Cardiac fibroblast (primary cell): ENCODE measurements at regions not wholly inside any gene's neighbourhood (a gene's known extent, or its start where the extent isn't known, plus 50 kb on each side); places are given as distances from the start of the nearest gene placed in this dataset.

ENCODE experiments used
- DNase-seq, 2 donors: peaks; one replicate each; pipeline versions ENCODE4 v3.0.0 to v3.0.0-alpha.2; 2010; ENCODE audit warnings: low read depth in 2 of 2
- H3K4me3 ChIP-seq, 2 donors: replicated peaks in 1 of 2; 1 replicate in 1 of 2; 2 replicates in 1 of 2; pipeline ENCODE4 v1.5.1; 2011; ENCODE audit warnings: low read depth in 2 of 2, low read length in 2 of 2, mild to moderate bottlenecking in 2 of 2, moderate library complexity in 1 of 2
- TF ChIP-seq, protein P1 (sequence below): IDR thresholded peaks from one replicate; pipeline ENCODE4 v1.5.1; 2011; ENCODE audit warnings: low read depth, mild to moderate bottlenecking, low read length, inconsistent platforms

DNA sequence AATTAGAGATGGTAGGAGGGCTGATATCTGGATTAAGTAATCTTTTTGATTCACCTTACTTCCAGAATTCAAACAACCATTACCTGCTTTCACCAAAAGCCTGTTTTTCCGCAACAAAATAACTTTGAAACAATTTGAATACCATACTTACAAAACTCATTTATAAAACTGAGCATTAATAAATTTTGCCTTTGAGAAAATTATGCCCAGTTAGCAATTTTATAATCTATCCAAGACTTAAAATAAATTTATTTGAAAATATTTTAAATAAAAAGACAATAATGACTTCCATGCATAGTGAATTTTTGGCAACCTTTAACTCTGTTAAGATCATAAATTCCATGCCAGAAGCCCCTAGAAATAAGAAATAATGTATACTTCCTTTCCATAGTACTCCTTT lies 71.3 kb upstream of the FTMT start:
- DNase-seq, result no peak
- no peak overlapping the region for H3K4me3 ChIP-seq
- TF ChIP-seq, protein P1, sequence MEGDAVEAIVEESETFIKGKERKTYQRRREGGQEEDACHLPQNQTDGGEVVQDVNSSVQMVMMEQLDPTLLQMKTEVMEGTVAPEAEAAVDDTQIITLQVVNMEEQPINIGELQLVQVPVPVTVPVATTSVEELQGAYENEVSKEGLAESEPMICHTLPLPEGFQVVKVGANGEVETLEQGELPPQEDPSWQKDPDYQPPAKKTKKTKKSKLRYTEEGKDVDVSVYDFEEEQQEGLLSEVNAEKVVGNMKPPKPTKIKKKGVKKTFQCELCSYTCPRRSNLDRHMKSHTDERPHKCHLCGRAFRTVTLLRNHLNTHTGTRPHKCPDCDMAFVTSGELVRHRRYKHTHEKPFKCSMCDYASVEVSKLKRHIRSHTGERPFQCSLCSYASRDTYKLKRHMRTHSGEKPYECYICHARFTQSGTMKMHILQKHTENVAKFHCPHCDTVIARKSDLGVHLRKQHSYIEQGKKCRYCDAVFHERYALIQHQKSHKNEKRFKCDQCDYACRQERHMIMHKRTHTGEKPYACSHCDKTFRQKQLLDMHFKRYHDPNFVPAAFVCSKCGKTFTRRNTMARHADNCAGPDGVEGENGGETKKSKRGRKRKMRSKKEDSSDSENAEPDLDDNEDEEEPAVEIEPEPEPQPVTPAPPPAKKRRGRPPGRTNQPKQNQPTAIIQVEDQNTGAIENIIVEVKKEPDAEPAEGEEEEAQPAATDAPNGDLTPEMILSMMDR, result no peak

DNA sequence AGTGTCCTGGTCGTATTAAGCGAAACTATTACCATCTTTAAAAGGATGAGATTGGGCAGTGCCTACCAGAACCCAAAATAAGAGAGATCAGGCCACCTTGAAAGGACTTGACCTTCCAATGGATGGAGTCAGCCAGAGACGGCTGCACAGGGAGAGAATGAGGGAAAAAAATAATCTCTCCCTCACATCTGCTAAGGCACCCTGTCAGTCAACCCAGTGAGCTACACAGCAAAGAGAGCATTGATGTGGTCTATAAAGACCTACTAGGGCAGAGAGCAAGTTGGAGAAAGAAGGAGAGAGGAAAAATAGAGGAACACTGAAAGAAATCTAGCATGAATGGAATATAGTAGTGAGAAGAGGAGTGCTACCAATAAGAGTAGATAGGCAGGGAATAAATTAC lies 68.0 kb upstream of the FTMT start:
- TF ChIP-seq, protein P1, result no peak

GRCh38 chr5:121793791-121794190 lies 57.9 kb upstream of the FTMT start:
- H3K4me3 ChIP-seq, result no peak overlapping the region
- no peak for DNase-seq
- TF ChIP-seq, protein P1, result no peak

More for the DNA sequence above, 68.0 kb upstream of the FTMT start:
- H3K4me3 ChIP-seq, result no peak overlapping the region
- no peak for DNase-seq

- H3K4me3 ChIP-seq, result no peak overlapping the region
- TF ChIP-seq, protein P1, result no peak
- DNase-seq, result no peak
These were observed 56.2 kb upstream of the FTMT start for GRCh38 chr5:121795511-121795910.

DNA sequence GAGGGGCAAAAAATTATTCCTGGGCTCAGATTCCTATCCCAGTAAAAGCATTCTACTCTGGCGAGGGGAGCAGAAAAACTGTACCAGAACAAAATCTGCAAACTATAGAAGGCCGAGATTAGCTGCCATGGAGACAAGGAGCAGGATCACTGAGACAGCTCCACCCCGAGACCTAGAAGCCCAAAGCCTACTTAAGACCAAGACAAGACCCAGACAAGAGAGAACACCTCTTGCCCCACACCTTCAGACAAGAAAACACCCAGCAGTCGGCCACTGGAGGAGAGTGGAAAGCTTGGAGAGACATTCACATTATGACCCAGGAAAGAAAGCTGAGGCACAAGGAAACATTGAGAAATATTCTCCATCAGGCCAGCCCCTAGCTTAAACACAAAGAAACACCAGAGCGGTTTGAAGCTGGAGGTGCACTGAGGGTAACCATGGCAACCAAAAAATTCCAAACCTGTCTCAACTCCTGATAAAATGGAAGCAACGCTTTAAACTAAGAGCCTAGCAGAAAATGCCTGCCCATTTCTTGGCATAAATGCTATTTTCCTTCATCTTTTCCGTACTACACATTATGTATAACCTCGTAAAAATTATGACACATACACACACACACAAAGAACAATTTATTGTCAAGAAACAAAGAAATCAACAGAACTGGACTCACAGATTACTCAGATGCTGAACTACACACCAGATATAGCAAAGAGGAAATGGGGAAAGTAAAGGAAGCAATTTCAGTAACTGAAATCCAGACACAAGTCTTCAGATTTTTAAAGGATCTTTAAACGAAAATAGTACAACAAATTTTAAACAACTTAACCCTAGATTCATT lies 53.8 kb upstream of the FTMT start:
- no peak for DNase-seq
- TF ChIP-seq, protein P1, result no peak
- no peak overlapping the region for H3K4me3 ChIP-seq
